Lower leg skin (tissue), 4 donors: ENCODE measurements at regions not wholly inside any gene's neighbourhood (a gene's known extent, or its start where the extent isn't known, plus 50 kb on each side); places are given as distances from the start of the nearest gene placed in this dataset.

Source experiments
- DNase-seq, 2 donors: peaks; one replicate each; pipeline ENCODE4 v3.0.0-alpha.2; 2019; ENCODE audit warnings: low spot score in 2 of 2
- H3K4me3 ChIP-seq: fragments of 200-600 bp; sonication (generic); 2 replicates; pipeline ENCODE4 v1.5.1; 2017; ENCODE audit warnings: mild to moderate bottlenecking, low read depth; ENCODE audit not compliant: poor library complexity, severe bottlenecking
- POLR2A ChIP-seq, 2 donors: fragments of 450-650 bp; IDR thresholded peaks; one replicate each; pipeline ENCODE4 v1.6.1; 2016 to 2017; ENCODE audit warnings: antibody characterized with exemption in 2 of 2, mild to moderate bottlenecking in 1 of 2, moderate library complexity in 1 of 2
- WGBS, 2 donors: methylation state at CpG; one replicate each; pipeline ENCODE4 v1.1.5; 2018; 5-methylcytosine and 5-hydroxymethylcytosine counted together
- intact Hi-C: fragments of 100-400 bp; cut with DNase I; formaldehyde crosslinking; loops from one replicate; pipeline ENCODE4 v1.15.0; 2023; ENCODE audit warnings: low total_unique reads
- TF ChIP-seq, protein P1 (sequence below), 3 donors: fragments of 450-650 bp; IDR thresholded peaks; one replicate each; pipeline ENCODE4 v1.5.1; 2016; ENCODE audit warnings: antibody characterized with exemption in 3 of 3, mild to moderate bottlenecking in 3 of 3, moderate library complexity in 2 of 3

DNA sequence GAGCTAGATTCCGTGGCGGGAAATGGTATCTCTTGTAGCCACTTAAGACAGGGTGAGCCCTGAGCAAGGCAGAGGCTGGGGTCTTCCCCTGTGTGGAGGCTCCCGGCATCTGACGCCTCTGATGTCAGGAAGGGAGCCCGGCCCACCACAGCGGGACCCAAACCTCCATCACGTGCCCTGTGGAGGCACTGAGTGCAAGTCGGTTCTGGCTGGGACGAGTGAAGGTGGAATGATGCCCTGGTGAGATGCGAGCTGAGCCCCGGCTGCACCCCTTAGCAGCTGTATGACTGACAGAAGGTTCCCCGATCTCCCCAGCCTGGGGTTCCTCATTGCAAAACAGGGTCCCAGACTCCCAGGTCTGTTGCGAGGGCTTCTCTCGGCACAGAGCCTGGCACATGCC lies 187.4 kb upstream of the TNRC6C start:
- H3K4me3 ChIP-seq = no peak overlapping the region
- 83 to 86% methylated on average over 14 of the region's 14 CpGs for WGBS, 2 donors
- intact Hi-C loops = no loop called here
- DNase-seq = no peak
- no peak for TF ChIP-seq POLR2A (IDR thresholded peaks at IDR 0.05)
- TF ChIP-seq, protein P1, sequence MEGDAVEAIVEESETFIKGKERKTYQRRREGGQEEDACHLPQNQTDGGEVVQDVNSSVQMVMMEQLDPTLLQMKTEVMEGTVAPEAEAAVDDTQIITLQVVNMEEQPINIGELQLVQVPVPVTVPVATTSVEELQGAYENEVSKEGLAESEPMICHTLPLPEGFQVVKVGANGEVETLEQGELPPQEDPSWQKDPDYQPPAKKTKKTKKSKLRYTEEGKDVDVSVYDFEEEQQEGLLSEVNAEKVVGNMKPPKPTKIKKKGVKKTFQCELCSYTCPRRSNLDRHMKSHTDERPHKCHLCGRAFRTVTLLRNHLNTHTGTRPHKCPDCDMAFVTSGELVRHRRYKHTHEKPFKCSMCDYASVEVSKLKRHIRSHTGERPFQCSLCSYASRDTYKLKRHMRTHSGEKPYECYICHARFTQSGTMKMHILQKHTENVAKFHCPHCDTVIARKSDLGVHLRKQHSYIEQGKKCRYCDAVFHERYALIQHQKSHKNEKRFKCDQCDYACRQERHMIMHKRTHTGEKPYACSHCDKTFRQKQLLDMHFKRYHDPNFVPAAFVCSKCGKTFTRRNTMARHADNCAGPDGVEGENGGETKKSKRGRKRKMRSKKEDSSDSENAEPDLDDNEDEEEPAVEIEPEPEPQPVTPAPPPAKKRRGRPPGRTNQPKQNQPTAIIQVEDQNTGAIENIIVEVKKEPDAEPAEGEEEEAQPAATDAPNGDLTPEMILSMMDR (IDR thresholded peaks at IDR 0.05) = no peak

GRCh38 chr17:77771587-77771986 lies 186.9 kb upstream of the TNRC6C start:
- intact Hi-C loops = no loop called here
- no peak for DNase-seq
- WGBS, 2 donors = 89 to 92% methylated on average over 9 of the region's 9 CpGs
- H3K4me3 ChIP-seq = no peak overlapping the region
- TF ChIP-seq, protein P1 (IDR thresholded peaks at IDR 0.05) = no peak
- TF ChIP-seq POLR2A (IDR thresholded peaks at IDR 0.05) = no peak

DNA sequence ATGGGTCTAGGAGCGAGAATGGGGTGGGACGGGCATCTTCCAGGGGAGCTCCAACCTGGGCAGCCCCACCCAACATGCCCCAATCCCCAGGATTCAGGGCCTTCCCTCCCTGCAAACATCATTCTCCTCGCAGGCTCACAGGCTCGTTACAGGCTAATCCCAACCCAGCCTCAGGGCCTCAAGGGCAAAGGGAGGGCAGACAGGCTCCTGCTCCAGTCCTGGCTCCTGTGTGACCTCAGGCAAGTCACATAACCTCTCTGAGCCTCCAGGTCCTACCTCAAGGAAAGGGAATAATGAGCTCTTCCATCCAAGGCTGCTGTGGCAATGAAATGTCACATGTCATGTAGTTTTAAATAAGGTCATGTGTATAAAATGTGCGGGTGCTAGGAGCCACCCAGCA lies 186.5 kb upstream of the TNRC6C start:
- WGBS, 2 donors = 74 to 77% methylated on average over 5 of the region's 5 CpGs
- DNase-seq = no peak
- TF ChIP-seq, protein P1 (IDR thresholded peaks at IDR 0.05) = no peak
- TF ChIP-seq POLR2A (IDR thresholded peaks at IDR 0.05) = no peak
- H3K4me3 ChIP-seq = no peak overlapping the region
- intact Hi-C loops = no loop called here

GRCh38 chr17:77772461-77772897 lies 186.0 kb upstream of the TNRC6C start:
- 44 to 45% methylated on average over 10 of the region's 10 CpGs for WGBS, 2 donors
- H3K4me3 ChIP-seq = no peak overlapping the region
- no peak for TF ChIP-seq POLR2A (IDR thresholded peaks at IDR 0.05)
- TF ChIP-seq, protein P1 (IDR thresholded peaks at IDR 0.05) = no peak
- intact Hi-C loops = no loop called here
- DNase-seq = peak in 1 of 2 donors; percentile 88

- no peak overlapping the region for H3K4me3 ChIP-seq
- DNase-seq = no peak
- TF ChIP-seq, protein P1 (IDR thresholded peaks at IDR 0.05) = no peak
- no peak for TF ChIP-seq POLR2A (IDR thresholded peaks at IDR 0.05)
- intact Hi-C loops = no loop called here
- 52 to 54% methylated on average over 6 of the region's 6 CpGs for WGBS, 2 donors
These were observed 185.6 kb upstream of the TNRC6C start for GRCh38 chr17:77772899-77773358.

DNA sequence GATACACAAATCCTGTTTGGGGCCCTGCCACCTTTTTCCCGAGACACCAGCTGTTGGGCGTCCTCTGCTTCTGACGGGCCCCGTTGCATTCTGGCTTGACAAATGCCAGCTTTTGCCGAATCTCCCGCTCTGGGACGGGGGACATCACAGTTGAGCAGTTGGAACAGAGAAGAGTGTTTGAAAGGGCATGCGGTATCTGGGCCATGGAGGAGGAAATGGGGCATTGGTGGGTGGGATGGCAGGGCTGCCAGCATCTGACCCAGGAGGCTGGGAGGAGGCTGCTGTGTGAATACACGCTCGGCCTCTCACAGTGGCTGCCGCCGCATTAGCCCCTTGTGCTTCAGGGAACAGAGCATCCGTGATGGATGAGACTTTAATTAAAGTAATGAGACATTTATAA lies 184.3 kb upstream of the TNRC6C start:
- no peak for DNase-seq
- no peak for TF ChIP-seq POLR2A (IDR thresholded peaks at IDR 0.05)
- TF ChIP-seq, protein P1 (IDR thresholded peaks at IDR 0.05) = no peak
- 93 to 95% methylated on average over 13 of the region's 13 CpGs for whole genome bisulfite sequencing, 2 donors
- intact Hi-C loops = no loop called here
- no peak overlapping the region for H3K4me3 ChIP-seq
